ENCODE measurements at regions not wholly inside any gene's neighbourhood (a gene's known extent, or its start where the extent isn't known, plus 50 kb on each side); places are given as distances from the start of the nearest gene placed in this dataset.

DNA sequence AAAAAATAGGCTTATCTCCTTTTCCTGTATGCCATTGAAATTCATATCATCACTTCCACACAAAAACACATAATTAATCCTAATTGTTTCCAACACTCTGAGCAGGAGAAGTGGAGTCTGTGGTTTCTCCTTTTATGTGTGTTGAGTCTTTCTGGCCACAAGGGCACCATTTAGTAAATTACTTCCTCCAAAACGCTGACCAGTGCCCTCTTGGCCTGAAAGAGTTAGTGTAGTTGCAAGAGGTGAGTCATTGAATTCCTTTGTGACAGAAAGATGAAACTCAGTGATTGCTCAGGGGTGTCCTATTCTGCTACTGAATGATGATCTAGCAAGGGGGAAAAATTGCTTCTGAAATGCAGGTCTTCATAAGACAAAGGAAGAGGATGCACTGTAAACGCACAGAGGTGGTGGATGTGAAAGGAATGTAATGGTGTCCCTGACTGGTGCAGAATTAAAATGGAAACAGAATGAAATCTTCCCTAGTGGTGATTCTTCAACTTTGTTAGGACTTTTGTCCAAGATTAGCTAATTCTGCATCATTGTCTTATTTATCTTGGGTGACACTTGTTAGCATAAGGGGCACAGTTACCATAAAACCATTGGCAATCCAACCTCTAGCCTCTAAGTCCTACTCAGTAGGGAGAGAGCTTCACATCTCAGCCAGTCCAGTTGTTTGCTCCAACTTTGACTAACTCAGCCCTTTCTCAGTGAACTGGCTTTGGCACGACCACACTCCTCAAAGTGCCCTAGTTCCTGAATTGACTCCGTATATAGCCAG is 208.4 kb upstream of the NANOGP8 start:
- no peak overlapping the region for H3K4me2 ChIP-seq
- H3K27ac ChIP-seq (ENCODE audit: low read depth): no peak overlapping the region
- peak; percentile 58 for DNase-seq (ENCODE audit: low spot score)
- no peaks in the 10 kb centered on the region for H3K36me3 Mint-ChIP-seq (ENCODE audit: low read depth)
- H2AFZ ChIP-seq: no peak overlapping the region
- H3K4me3 Mint-ChIP-seq: no peak overlapping the region
- no peak overlapping the region for H3K27ac Mint-ChIP-seq
- H3K36me3 ChIP-seq (ENCODE audit: insufficient read depth): no peaks in the 10 kb centered on the region
- H3K4me3 ChIP-seq: no peak overlapping the region
- no peak for TF ChIP-seq ZNF331 (CRISPR knock-in tag; IDR thresholded peaks at IDR 0.05; ENCODE audit: low read depth)
- TF ChIP-seq, protein P1, sequence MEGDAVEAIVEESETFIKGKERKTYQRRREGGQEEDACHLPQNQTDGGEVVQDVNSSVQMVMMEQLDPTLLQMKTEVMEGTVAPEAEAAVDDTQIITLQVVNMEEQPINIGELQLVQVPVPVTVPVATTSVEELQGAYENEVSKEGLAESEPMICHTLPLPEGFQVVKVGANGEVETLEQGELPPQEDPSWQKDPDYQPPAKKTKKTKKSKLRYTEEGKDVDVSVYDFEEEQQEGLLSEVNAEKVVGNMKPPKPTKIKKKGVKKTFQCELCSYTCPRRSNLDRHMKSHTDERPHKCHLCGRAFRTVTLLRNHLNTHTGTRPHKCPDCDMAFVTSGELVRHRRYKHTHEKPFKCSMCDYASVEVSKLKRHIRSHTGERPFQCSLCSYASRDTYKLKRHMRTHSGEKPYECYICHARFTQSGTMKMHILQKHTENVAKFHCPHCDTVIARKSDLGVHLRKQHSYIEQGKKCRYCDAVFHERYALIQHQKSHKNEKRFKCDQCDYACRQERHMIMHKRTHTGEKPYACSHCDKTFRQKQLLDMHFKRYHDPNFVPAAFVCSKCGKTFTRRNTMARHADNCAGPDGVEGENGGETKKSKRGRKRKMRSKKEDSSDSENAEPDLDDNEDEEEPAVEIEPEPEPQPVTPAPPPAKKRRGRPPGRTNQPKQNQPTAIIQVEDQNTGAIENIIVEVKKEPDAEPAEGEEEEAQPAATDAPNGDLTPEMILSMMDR (conservative IDR thresholded peaks at IDR 0.05; ENCODE audit: low read depth in 2 of 2): peak; percentile 28 to 47; a peak in 3 of 4 replicates
- peak; percentile 60 for ATAC-seq
- H3K9me3 Mint-ChIP-seq: no peaks in the 10 kb centered on the region
- H3K4me1 Mint-ChIP-seq: peaks cover 2% of the 10 kb centered on the region; the same call in 1 of the 3 replicates
- H3K79me2 ChIP-seq (replicated peaks; ENCODE audit: insufficient read depth): no peaks in the 10 kb centered on the region
- H3F3A ChIP-seq (replicated peaks; ENCODE audit: low read depth): no peaks in the 10 kb centered on the region
- H3K27me3 Mint-ChIP-seq (ENCODE audit: insufficient read depth, low read depth, poor library complexity): peaks cover 5% of the 10 kb centered on the region
- no peaks in the 10 kb centered on the region for H3K4me1 ChIP-seq (ENCODE audit: insufficient read depth)
- no peaks in the 10 kb centered on the region for H3K27me3 ChIP-seq (ENCODE audit: insufficient read depth)
- no peaks in the 10 kb centered on the region for H3K9me2 ChIP-seq (ENCODE audit: insufficient read depth)
- H4K20me1 ChIP-seq (replicated peaks; ENCODE audit: insufficient read depth): no peaks in the 10 kb centered on the region

DNA sequence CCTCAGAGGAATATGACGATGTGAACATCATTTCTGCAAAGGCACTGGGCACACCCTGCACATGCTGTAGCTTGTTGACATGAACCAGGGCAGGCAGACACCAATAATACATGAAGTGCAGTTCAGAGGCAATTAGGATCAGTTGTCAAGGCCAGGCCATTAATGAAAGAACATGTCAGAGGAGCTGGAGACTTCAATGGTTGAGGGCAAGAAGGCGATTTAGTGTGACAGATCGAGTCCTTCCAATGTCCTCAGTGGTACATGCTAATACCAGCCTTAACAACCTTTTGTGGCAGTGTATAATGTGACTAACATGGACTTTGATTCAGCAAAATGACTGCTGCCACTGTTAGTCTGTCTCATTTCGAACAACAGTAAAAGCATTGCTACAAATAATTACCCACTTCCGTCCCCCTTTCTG is 205.2 kb upstream of the NANOGP8 start:
- no peak for ATAC-seq
- Histone ChIP-seq H3K9me2 (ENCODE audit: insufficient read depth) (no peaks in the 10 kb centered on the region), H3K4me3 (no peak overlapping the region), H3K79me2 (replicated peaks; ENCODE audit: insufficient read depth) (no peaks in the 10 kb centered on the region), H3K4me1 (ENCODE audit: insufficient read depth) (no peaks in the 10 kb centered on the region), H2AFZ (no peak overlapping the region), H3K27ac (ENCODE audit: low read depth) (no peak overlapping the region), H3K36me3 (ENCODE audit: insufficient read depth) (no peaks in the 10 kb centered on the region), H3F3A (replicated peaks; ENCODE audit: low read depth) (no peaks in the 10 kb centered on the region), H4K20me1 (replicated peaks; ENCODE audit: insufficient read depth) (no peaks in the 10 kb centered on the region), H3K4me2 (no peak overlapping the region), H3K27me3 (ENCODE audit: insufficient read depth) (no peaks in the 10 kb centered on the region)
- H3K4me1 Mint-ChIP-seq: peaks cover 3% of the 10 kb centered on the region; the same call in 1 of the 3 replicates
- H3K27me3 Mint-ChIP-seq (ENCODE audit: insufficient read depth, low read depth, poor library complexity): no peaks in the 10 kb centered on the region
- H3K4me3 Mint-ChIP-seq: no peak overlapping the region
- H3K27ac Mint-ChIP-seq: no peak overlapping the region
- H3K36me3 Mint-ChIP-seq (ENCODE audit: low read depth): no peaks in the 10 kb centered on the region
- no peaks in the 10 kb centered on the region; the same call in 2 of the 3 replicates for H3K9me3 Mint-ChIP-seq
- no peak for DNase-seq (ENCODE audit: low spot score)
- TF ChIP-seq, protein P2, sequence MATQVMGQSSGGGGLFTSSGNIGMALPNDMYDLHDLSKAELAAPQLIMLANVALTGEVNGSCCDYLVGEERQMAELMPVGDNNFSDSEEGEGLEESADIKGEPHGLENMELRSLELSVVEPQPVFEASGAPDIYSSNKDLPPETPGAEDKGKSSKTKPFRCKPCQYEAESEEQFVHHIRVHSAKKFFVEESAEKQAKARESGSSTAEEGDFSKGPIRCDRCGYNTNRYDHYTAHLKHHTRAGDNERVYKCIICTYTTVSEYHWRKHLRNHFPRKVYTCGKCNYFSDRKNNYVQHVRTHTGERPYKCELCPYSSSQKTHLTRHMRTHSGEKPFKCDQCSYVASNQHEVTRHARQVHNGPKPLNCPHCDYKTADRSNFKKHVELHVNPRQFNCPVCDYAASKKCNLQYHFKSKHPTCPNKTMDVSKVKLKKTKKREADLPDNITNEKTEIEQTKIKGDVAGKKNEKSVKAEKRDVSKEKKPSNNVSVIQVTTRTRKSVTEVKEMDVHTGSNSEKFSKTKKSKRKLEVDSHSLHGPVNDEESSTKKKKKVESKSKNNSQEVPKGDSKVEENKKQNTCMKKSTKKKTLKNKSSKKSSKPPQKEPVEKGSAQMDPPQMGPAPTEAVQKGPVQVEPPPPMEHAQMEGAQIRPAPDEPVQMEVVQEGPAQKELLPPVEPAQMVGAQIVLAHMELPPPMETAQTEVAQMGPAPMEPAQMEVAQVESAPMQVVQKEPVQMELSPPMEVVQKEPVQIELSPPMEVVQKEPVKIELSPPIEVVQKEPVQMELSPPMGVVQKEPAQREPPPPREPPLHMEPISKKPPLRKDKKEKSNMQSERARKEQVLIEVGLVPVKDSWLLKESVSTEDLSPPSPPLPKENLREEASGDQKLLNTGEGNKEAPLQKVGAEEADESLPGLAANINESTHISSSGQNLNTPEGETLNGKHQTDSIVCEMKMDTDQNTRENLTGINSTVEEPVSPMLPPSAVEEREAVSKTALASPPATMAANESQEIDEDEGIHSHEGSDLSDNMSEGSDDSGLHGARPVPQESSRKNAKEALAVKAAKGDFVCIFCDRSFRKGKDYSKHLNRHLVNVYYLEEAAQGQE (IDR thresholded peaks at IDR 0.05; ENCODE audit: unreplicated experiment): no peak
- no peak for TF ChIP-seq STAT1 (IDR thresholded peaks at IDR 0.05; ENCODE audit: unreplicated experiment)
- no peak for TF ChIP-seq EZH2phosphoT487 (IDR thresholded peaks at IDR 0.05; ENCODE audit: unreplicated experiment)
- no peak for TF ChIP-seq ZNF114 (CRISPR knock-in tag; IDR thresholded peaks at IDR 0.05)
- no peak for TF ChIP-seq NANOG (IDR thresholded peaks at IDR 0.05; ENCODE audit: borderline replicate concordance)
- TF ChIP-seq, protein P3, sequence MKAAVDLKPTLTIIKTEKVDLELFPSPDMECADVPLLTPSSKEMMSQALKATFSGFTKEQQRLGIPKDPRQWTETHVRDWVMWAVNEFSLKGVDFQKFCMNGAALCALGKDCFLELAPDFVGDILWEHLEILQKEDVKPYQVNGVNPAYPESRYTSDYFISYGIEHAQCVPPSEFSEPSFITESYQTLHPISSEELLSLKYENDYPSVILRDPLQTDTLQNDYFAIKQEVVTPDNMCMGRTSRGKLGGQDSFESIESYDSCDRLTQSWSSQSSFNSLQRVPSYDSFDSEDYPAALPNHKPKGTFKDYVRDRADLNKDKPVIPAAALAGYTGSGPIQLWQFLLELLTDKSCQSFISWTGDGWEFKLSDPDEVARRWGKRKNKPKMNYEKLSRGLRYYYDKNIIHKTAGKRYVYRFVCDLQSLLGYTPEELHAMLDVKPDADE (IDR thresholded peaks at IDR 0.05): no peak
- TF ChIP-seq CREB1 (CRISPR knock-in tag; IDR thresholded peaks at IDR 0.05; ENCODE audit: low read depth): no peak
- no peak for TF ChIP-seq JUNB (IDR thresholded peaks at IDR 0.05; ENCODE audit: unreplicated experiment)
